Upper lobe of left lung (tissue), 4 donors: ENCODE measurements at regions not wholly inside any gene's neighbourhood (a gene's known extent, or its start where the extent isn't known, plus 50 kb on each side); places are given as distances from the start of the nearest gene placed in this dataset.

Experiments used
- CTCF ChIP-seq, 6 experiments: fragments of 450-650 bp in 4 of 6; fragments of 200-600 bp in 2 of 6; sonication (generic) in 2 of 6; IDR thresholded peaks; one replicate each; pipeline ENCODE4 v1.5.1; 2016 to 2019; ENCODE audit warnings: antibody characterized with exemption in 6 of 6
- POLR2AphosphoS5 ChIP-seq, 2 donors: sonication (generic); formaldehyde crosslinking; IDR thresholded peaks; one replicate each; pipeline ENCODE4 v1.5.1; 2017; ENCODE audit warnings: antibody characterized with exemption in 2 of 2

- TF ChIP-seq CTCF (IDR thresholded peaks at IDR 0.05): no peak
- no peak for TF ChIP-seq POLR2AphosphoS5 (IDR thresholded peaks at IDR 0.05)
Observed at GRCh38 chr7:21276471-21277035, 151.3 kb upstream of the SP4 start.
